NCI-H82 treated with DMSO at 0.1 percent for 48 hours (cell line): ENCODE measurements at regions not wholly inside any gene's neighbourhood (a gene's known extent, or its start where the extent isn't known, plus 50 kb on each side); places are given as distances from the start of the nearest gene placed in this dataset.
"Not testable (repeated sequence)": the region's sequence is repeated elsewhere in the genome, so short reads cannot be mapped to it uniquely, and the experiment has no call there.

Experiments used
- DNase-seq: peaks from one replicate; lab custom pipeline; 2025; ENCODE audit not compliant: unreplicated experiment; lab: John Stamatoyannopoulos, UW

- no peak for DNase-seq
Observed at GRCh38 chr4:149870008-149870407, 54.4 kb upstream of the IQCM start.

GRCh38 chr4:149881744-149882143 is 66.1 kb upstream of the IQCM start:
- DNase-seq, result no peak

DNA sequence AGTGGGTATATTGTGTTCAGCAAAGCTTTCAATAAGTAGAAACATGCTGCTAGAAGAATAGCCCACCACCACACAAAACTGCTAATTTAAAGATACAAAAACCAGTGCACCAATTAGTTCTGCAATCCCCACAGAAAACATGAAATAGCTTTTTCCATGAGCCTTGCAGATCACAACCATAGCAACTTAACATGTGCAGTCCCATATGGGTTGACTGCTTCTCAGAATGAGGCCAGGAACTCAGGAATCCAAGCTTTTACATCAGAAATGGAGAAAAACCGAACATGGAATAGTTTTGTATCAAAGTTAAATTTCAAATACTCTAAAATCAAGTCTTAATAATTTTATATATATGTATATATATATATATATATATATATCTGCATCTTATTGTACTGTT is 66.6 kb upstream of the IQCM start:
- DNase-seq, result no peak

DNA sequence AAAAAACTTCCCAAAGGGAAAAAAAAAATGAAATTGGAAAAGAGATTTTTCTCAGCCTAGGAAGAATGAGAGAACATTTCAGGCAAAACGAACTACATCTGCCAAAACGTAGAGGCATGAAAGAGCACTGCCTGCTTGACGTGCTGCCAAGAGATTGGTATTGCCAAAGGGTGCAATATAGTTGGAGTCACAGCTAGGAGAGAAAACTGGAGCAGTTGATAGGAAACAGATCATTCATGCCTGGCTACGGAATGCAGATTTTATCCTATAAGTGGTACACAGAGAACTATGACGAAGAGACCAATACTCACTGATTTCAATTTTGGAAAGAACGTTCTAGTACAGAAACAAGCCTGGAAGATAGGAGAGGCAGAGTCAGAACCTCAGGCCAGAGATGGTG is 68.4 kb upstream of the IQCM start:
- no peak for DNase-seq

GRCh38 chr4:149884529-149885181 is 69.0 kb upstream of the IQCM start:
- DNase-seq, result no peak

GRCh38 chr4:149885896-149886295 is 70.3 kb upstream of the IQCM start:
- DNase-seq, result no peak

GRCh38 chr4:149886786-149887490 is 71.3 kb upstream of the IQCM start:
- no peak for DNase-seq

DNA sequence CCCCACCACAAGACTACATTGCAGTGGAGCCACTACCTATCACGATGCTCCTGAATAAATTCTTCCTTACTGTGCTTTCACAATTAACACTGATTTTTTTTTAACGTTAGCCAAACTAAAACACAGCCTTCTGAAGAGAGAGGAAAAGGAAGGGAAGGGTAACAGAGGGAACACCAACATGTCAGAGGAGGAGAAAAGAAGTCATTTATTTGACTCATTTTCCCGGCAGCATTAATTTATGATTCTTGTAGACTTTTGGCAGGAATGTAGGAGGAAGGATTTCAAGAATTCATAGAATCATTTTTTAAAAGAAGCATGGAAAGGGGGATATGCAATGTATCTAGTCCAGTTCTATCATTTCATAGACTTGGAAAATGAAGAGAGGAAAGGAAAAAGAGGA is 74.3 kb upstream of the IQCM start:
- no peak for DNase-seq

DNA sequence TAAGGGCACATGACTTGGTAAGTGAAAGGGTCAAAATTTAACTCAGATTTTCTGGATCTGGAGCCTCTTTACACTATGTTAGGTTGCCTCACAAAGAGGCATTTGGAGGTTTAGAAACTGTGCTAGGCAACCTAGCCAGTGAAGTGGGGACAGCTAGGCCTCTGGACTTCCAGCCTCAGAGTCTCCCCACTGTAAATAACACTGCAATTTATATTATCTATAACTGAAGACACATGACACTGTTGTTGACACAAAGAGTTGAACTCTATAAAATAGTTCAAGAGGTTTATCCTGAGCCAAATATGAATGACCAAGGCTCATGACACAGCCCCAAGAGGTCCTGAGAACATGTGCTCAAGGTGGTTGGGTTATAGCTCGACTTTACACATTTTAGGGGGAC is 74.9 kb upstream of the IQCM start:
- no peak for DNase-seq

GRCh38 chr4:149891426-149891825 is 75.8 kb upstream of the IQCM start:
- no peak for DNase-seq

- no peak for DNase-seq
Observed at GRCh38 chr4:149896432-149896831, 80.8 kb upstream of the IQCM start.

- DNase-seq, result peak; percentile 25
Observed at GRCh38 chr4:149897783-149898182, 82.1 kb upstream of the IQCM start.

- no peak for DNase-seq
Observed at GRCh38 chr4:149901128-149901527, 85.5 kb upstream of the IQCM start.

GRCh38 chr4:149902242-149902641 is 86.6 kb upstream of the IQCM start:
- no peak for DNase-seq

DNA sequence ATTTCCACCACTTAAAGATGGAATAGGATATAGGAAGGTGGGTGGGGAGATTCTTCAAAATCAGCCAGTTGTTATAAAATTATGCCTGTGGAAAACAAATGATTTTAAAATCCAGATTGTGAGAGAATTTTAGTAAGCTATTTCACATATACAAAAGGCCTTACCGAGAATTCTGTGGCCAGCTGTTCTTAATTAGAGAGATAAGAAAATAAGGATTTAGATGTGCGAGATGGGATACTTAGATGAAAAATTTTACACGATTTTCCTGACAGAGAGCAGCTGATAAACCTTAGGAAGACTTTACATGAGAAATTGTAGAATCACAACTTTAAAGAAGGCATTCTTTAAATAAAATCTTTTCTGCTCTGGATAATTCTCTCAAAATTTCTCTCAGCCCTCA is 94.5 kb upstream of the IQCM start:
- DNase-seq, result no peak

GRCh38 chr4:149910604-149911350 is 95.1 kb upstream of the IQCM start:
- DNase-seq, result no peak

DNA sequence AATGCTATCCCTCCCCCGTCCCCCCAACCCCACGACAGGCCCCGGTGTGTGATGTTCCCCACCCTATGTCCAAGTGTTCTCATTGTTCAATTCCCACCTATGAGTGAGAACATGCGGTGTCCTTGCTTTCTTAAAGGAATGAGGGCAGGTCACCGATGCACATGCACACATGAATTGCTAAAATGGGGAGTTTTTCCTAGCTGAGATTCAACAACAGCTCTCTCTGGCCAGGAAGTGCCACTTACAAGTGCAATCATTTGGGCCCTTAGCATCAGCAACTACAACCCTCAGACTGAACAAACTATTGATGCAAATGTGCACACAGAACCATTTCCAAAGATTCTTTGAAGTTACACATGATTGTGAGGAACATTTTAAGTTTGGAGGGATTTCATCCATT is 95.7 kb upstream of the IQCM start:
- DNase-seq, result no peak

DNA sequence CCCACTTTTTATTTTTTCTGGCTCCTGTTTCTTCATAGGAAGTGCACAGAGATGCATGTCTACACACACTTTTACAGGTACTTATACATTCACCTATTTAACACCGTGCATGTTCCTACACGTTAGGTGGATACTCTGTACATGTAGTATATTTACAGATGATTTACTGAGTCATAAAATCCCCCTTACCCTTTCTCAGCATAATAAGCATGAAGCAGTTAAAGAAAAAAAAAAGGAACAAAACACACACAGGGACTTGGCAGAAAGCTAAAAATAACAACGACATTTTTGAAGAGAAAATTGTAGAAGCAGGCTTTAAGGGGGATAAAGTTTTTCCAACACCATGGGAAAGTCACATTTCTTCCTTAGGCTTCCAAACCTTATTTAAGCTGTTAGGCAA is 96.4 kb upstream of the IQCM start:
- DNase-seq, result no peak

GRCh38 chr4:149914119-149915115 is 98.8 kb upstream of the IQCM start:
- peak; percentile 2 for DNase-seq

DNA sequence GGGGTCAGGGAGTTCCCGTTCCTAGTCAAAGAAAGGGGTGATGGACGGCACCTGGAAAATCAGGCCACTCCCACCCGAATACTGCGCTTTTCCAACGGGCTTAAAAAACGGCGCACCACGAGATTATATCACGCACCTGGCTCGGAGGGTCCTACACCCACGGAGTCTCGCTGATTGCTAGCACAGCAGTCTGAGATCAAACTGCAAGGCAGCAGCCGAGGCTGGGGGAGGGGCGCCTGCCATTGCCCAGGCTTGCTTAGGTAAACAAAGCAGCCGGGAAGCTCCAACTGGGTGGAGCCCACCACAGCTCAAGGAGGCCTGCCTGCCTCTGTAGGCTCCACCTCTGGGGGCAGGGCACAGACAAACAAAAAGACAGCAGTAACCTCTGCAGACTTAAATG is 100.1 kb upstream of the IQCM start:
- DNase-seq, result not testable (repeated sequence)

GRCh38 chr4:149923736-149924135 is 108.1 kb upstream of the IQCM start:
- no peak for DNase-seq
